NB4 (cell line): ENCODE measurements at regions not wholly inside any gene's neighbourhood (a gene's known extent, or its start where the extent isn't known, plus 50 kb on each side); places are given as distances from the start of the nearest gene placed in this dataset.

Experiments used
- POLR2A ChIP-seq: IDR thresholded peaks from 2 replicates; pipeline ENCODE4 v1.6.1; 2011; ENCODE audit warnings: mild to moderate bottlenecking; ENCODE audit not compliant: insufficient read length; ENCODE audit errors: extremely low read depth
- TF ChIP-seq, protein P1 (sequence below): IDR thresholded peaks from one replicate; pipeline ENCODE4 v1.5.1; 2012; ENCODE audit warnings: low read depth, low read length
- TF ChIP-seq, protein P2 (sequence below): IDR thresholded peaks from 2 replicates; pipeline ENCODE4 v1.6.1; 2011; ENCODE audit warnings: low read depth, low read length

DNA sequence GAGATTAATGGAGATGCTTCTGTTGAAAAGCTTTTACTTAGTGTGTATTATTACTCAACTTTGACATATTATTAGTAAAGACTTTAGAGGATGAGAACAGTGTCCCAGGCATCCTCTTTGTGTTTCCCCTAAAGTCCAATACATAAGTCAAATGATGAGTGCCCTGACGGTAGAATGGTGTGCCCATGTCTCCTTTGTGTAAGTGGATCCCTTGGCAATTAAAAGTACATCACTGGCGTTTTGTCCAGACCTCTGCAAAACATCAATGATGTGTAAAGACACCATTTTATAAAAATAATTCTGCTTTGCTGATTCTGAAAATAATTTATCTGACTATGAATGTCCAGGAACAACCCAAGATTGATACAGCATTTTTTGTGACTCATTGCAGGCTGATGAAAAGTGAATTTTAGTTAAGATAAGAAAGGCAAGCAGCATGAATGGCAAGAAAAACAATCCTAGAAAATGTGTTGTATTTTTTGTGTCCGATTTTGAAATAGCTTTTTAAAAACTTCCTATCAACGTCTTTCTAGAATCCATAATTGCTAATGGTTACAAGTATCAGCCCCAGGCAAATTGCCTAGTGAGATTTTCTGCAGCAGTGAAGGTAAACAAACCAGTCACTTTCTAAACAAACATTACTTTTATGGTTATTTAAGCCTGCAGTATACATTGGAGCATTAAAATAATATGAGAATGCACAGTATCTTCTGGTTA is 251.5 kb downstream of the PTPRC start:
- TF ChIP-seq, protein P1, sequence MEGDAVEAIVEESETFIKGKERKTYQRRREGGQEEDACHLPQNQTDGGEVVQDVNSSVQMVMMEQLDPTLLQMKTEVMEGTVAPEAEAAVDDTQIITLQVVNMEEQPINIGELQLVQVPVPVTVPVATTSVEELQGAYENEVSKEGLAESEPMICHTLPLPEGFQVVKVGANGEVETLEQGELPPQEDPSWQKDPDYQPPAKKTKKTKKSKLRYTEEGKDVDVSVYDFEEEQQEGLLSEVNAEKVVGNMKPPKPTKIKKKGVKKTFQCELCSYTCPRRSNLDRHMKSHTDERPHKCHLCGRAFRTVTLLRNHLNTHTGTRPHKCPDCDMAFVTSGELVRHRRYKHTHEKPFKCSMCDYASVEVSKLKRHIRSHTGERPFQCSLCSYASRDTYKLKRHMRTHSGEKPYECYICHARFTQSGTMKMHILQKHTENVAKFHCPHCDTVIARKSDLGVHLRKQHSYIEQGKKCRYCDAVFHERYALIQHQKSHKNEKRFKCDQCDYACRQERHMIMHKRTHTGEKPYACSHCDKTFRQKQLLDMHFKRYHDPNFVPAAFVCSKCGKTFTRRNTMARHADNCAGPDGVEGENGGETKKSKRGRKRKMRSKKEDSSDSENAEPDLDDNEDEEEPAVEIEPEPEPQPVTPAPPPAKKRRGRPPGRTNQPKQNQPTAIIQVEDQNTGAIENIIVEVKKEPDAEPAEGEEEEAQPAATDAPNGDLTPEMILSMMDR = no peak
- TF ChIP-seq, protein P2, sequence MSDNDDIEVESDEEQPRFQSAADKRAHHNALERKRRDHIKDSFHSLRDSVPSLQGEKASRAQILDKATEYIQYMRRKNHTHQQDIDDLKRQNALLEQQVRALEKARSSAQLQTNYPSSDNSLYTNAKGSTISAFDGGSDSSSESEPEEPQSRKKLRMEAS = no peak
- TF ChIP-seq POLR2A = no peak
